ENCODE measurements at regions not wholly inside any gene's neighbourhood (a gene's known extent, or its start where the extent isn't known, plus 50 kb on each side); places are given as distances from the start of the nearest gene placed in this dataset.
"Not testable (repeated sequence)": the region's sequence is repeated elsewhere in the genome, so short reads cannot be mapped to it uniquely, and the experiment has no call there.

DNA sequence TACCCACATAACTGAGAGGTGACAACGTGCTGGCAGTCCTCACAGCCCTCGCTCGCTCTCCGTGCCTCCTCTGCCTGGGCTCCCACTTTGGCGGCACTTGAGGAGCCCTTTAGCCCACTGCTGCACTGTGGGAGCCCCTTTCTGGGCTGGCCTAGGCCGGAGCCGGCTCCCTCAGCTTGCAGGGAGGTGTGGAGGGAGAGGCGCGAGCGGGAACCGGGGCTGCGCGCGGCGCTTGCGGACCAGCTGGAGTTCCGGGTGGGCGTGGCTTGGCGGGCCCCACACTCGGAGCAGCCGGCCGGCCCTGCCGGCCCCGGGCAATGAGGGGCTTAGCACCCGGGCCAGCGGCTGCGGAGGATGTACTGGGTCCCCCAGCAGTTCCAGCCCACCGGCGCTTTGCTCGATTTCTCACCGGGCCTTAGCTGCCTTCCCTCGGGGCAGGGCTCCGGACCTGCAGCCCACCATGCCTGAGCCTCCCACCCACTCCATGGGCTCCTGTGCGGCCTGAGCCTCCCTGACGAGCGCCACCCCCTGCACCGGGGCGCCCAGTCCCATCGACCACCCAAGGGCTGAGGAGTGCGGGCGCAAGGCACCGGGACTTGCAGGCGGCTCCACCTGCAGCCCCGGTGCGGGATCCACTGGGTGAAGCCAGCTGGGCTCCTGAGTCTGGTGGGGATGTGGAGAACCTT, 630.1 kb upstream of the NXPH2 start:
- H3K9ac ChIP-seq (ENCODE audit: low read length); H3K36me3 ChIP-seq (replicated peaks in 1 of 2; ENCODE audit: control extremely low read depth in 1 of 2, control insufficient read depth in 1 of 2, extremely low read depth in 1 of 2, insufficient read depth in 2 of 2, low read length in 1 of 2); intact Hi-C loops (cut with micrococcal nuclease); H3K9me3 ChIP-seq (ENCODE audit: control extremely low read depth in 1 of 3, control insufficient read depth in 2 of 3, insufficient read depth in 1 of 3, low read length in 2 of 3); H3K27me3 ChIP-seq (replicated peaks in 1 of 4; ENCODE audit: control extremely low read depth in 1 of 4, control insufficient read depth in 3 of 4, insufficient read depth in 4 of 4, low read length in 3 of 4); ATAC-seq (ENCODE audit: low read depth); H3K79me2 ChIP-seq (ENCODE audit: control insufficient read depth, insufficient read depth, low read length); H3K27ac Mint-ChIP-seq; H3K4me2 ChIP-seq (replicated peaks; ENCODE audit: low read depth, low read length, poor library complexity, severe bottlenecking); DNase-seq; H3K4me1 ChIP-seq (ENCODE audit: control insufficient read depth in 2 of 2, insufficient read depth in 2 of 2, low read length in 2 of 2); H3K4me3 ChIP-seq (ENCODE audit: control extremely low read depth in 1 of 5, extremely low read depth in 1 of 5, insufficient read depth in 1 of 5, low read depth in 2 of 5, low read length in 4 of 5); CTCF ChIA-PET; H3K9me3 Mint-ChIP-seq (ENCODE audit: insufficient read depth); H3K27ac ChIP-seq (ENCODE audit: low read length in 2 of 2); POLR2A ChIA-PET; H3K4me3 Mint-ChIP-seq; H4K20me1 ChIP-seq (ENCODE audit: control insufficient read depth, insufficient read depth, low read length, poor library complexity, severe bottlenecking); H2AFZ ChIP-seq (ENCODE audit: insufficient read depth, low read depth, low read length, poor library complexity, severe bottlenecking); H3K4me1 Mint-ChIP-seq; H3K27me3 Mint-ChIP-seq: not testable (repeated sequence)
- 99% methylated on average over 29 of the region's 45 CpGs for WGBS (ENCODE audit: insufficient coverage)

DNA sequence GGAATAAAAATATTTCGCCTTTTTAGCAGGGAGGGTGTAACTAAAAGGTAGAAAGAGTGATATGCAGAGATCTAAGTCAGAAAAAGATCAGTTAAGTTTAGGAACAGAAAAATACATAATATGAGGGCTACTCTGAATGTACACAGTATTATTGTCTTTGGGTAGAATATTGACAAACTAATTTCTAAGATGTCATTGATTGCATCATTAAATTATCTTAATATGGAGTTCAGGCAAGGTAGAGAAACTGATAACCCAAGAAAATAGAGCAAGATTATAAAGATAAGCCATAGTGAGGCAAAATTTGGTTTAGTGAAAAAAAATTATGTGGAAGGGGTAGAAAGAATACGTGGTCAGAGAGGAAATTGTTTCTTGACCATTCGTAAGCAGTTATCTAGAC, 629.0 kb upstream of the NXPH2 start:
- no peak overlapping the region for H3K4me3 ChIP-seq (ENCODE audit: control extremely low read depth in 1 of 5, extremely low read depth in 1 of 5, insufficient read depth in 1 of 5, low read depth in 2 of 5, low read length in 4 of 5)
- ATAC-seq (ENCODE audit: low read depth) (no peak), DNase-seq (no peak)
- no peaks in the 10 kb centered on the region for H3K27me3 ChIP-seq (replicated peaks in 1 of 4; ENCODE audit: control extremely low read depth in 1 of 4, control insufficient read depth in 3 of 4, insufficient read depth in 4 of 4, low read length in 3 of 4)
- no peaks in the 10 kb centered on the region for H3K27me3 Mint-ChIP-seq
- no peak overlapping the region for H3K27ac Mint-ChIP-seq
- peaks cover 0 to 10% (median 0%) of the 10 kb centered on the region in 3 donors for H3K9me3 ChIP-seq (ENCODE audit: control extremely low read depth in 1 of 3, control insufficient read depth in 2 of 3, insufficient read depth in 1 of 3, low read length in 2 of 3)
- TF ChIP-seq, protein P1, sequence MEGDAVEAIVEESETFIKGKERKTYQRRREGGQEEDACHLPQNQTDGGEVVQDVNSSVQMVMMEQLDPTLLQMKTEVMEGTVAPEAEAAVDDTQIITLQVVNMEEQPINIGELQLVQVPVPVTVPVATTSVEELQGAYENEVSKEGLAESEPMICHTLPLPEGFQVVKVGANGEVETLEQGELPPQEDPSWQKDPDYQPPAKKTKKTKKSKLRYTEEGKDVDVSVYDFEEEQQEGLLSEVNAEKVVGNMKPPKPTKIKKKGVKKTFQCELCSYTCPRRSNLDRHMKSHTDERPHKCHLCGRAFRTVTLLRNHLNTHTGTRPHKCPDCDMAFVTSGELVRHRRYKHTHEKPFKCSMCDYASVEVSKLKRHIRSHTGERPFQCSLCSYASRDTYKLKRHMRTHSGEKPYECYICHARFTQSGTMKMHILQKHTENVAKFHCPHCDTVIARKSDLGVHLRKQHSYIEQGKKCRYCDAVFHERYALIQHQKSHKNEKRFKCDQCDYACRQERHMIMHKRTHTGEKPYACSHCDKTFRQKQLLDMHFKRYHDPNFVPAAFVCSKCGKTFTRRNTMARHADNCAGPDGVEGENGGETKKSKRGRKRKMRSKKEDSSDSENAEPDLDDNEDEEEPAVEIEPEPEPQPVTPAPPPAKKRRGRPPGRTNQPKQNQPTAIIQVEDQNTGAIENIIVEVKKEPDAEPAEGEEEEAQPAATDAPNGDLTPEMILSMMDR (IDR thresholded peaks at IDR 0.05), result no peak
- TF ChIP-seq EZH2 (IDR thresholded peaks at IDR 0.05; ENCODE audit: borderline replicate concordance, insufficient read depth, low read depth, low read length, poor library complexity, severe bottlenecking), result no peak
- H3K9ac ChIP-seq (ENCODE audit: low read length), result no peak overlapping the region
- no peaks in the 10 kb centered on the region for H3K36me3 ChIP-seq (replicated peaks in 1 of 2; ENCODE audit: control extremely low read depth in 1 of 2, control insufficient read depth in 1 of 2, extremely low read depth in 1 of 2, insufficient read depth in 2 of 2, low read length in 1 of 2)
- no peak overlapping the region for H2AFZ ChIP-seq (ENCODE audit: insufficient read depth, low read depth, low read length, poor library complexity, severe bottlenecking)
- CTCF ChIA-PET, result no interaction called here
- peaks cover 3% of the 10 kb centered on the region for H3K9me3 Mint-ChIP-seq (ENCODE audit: insufficient read depth)
- no peak overlapping the region for H3K4me3 Mint-ChIP-seq
- no peak overlapping the region for H3K4me2 ChIP-seq (replicated peaks; ENCODE audit: low read depth, low read length, poor library complexity, severe bottlenecking)
- POLR2A ChIA-PET, result no interaction called here
- no peak overlapping the region for H3K27ac ChIP-seq (ENCODE audit: low read length in 2 of 2)
- H3K4me1 ChIP-seq (ENCODE audit: control insufficient read depth in 2 of 2, insufficient read depth in 2 of 2, low read length in 2 of 2), result no peaks in the 10 kb centered on the region
- intact Hi-C loops (cut with micrococcal nuclease), result no loop called here
- WGBS (ENCODE audit: insufficient coverage), result 63% methylated on average over 3 of the region's 3 CpGs
- no peaks in the 10 kb centered on the region for H3K79me2 ChIP-seq (ENCODE audit: control insufficient read depth, insufficient read depth, low read length)
- H4K20me1 ChIP-seq (ENCODE audit: control insufficient read depth, insufficient read depth, low read length, poor library complexity, severe bottlenecking), result no peaks in the 10 kb centered on the region
- H3K4me1 Mint-ChIP-seq, result no peaks in the 10 kb centered on the region

All from B cell (primary cell).